ENCODE measurements at regions not wholly inside any gene's neighbourhood (a gene's known extent, or its start where the extent isn't known, plus 50 kb on each side); places are given as distances from the start of the nearest gene placed in this dataset.

GRCh38 chr9:90741036-90741435, 60.6 kb upstream of the SYK start:
- H3K36me3 Mint-ChIP-seq (ENCODE audit: low read depth), result no peaks in the 10 kb centered on the region
- no peak overlapping the region for H3K9ac ChIP-seq (ENCODE audit: extremely low read depth, low read length, poor library complexity, severe bottlenecking)
- H3K9me3 ChIP-seq (ENCODE audit: control insufficient read depth, low read length), result peaks cover 38% of the 10 kb centered on the region
- no peaks in the 10 kb centered on the region for H3K36me3 ChIP-seq (ENCODE audit: control insufficient read depth, insufficient read depth, low read length)
- no peak overlapping the region for H3K27ac Mint-ChIP-seq
- H3K4me1 Mint-ChIP-seq, result no peaks in the 10 kb centered on the region
- no peaks in the 10 kb centered on the region for H3K27me3 ChIP-seq (ENCODE audit: control insufficient read depth, insufficient read depth, low read length, poor library complexity, severe bottlenecking)
- H3K4me3 ChIP-seq (ENCODE audit: low read length), result no peak overlapping the region
- no peak for DNase-seq
- peaks cover 42% of the 10 kb centered on the region for H3K9me3 Mint-ChIP-seq
- H3K4me1 ChIP-seq (ENCODE audit: control insufficient read depth, insufficient read depth, low read length), result no peaks in the 10 kb centered on the region
- no peak overlapping the region for H3K4me3 Mint-ChIP-seq
- 91% methylated on average over 1 of the region's 1 CpG; no CpG with 5 or more reads in 1 of the 2 experiments for WGBS, 2 experiments (ENCODE audit: insufficient coverage in 1 of 2, insufficient read length in 1 of 2)
- no peak for TF ChIP-seq CTCF (conservative IDR thresholded peaks at IDR 0.05)
- H3K27me3 Mint-ChIP-seq (ENCODE audit: insufficient read depth), result peaks cover 3% of the 10 kb centered on the region
- H3K27ac ChIP-seq (ENCODE audit: low read depth, low read length), result no peak overlapping the region

GRCh38 chr9:90737742-90738141, 63.9 kb upstream of the SYK start:
- H3K9me3 ChIP-seq (ENCODE audit: control insufficient read depth, low read length), result peaks cover 38% of the 10 kb centered on the region
- no peak overlapping the region for H3K27ac ChIP-seq (ENCODE audit: low read depth, low read length)
- Mint-ChIP-seq H3K27me3 (ENCODE audit: insufficient read depth) (no peaks in the 10 kb centered on the region), H3K4me3 (no peak overlapping the region), H3K9me3 (peaks cover 42% of the 10 kb centered on the region), H3K4me1 (no peaks in the 10 kb centered on the region), H3K36me3 (ENCODE audit: low read depth) (no peaks in the 10 kb centered on the region), H3K27ac (no peak overlapping the region)
- 89 to 100% methylated on average over 1 of the region's 1 CpG for WGBS, 2 experiments (ENCODE audit: insufficient coverage in 1 of 2, insufficient read length in 1 of 2)
- H3K4me3 ChIP-seq (ENCODE audit: low read length), result no peak overlapping the region
- H3K36me3 ChIP-seq (ENCODE audit: control insufficient read depth, insufficient read depth, low read length), result no peaks in the 10 kb centered on the region
- H3K4me1 ChIP-seq (ENCODE audit: control insufficient read depth, insufficient read depth, low read length), result no peaks in the 10 kb centered on the region
- no peaks in the 10 kb centered on the region for H3K27me3 ChIP-seq (ENCODE audit: control insufficient read depth, insufficient read depth, low read length, poor library complexity, severe bottlenecking)
- TF ChIP-seq CTCF (conservative IDR thresholded peaks at IDR 0.05), result no peak
- no peak for DNase-seq
- H3K9ac ChIP-seq (ENCODE audit: extremely low read depth, low read length, poor library complexity, severe bottlenecking), result no peak overlapping the region

GRCh38 chr9:90735952-90736351, 65.7 kb upstream of the SYK start:
- no peaks in the 10 kb centered on the region for H3K27me3 ChIP-seq (ENCODE audit: control insufficient read depth, insufficient read depth, low read length, poor library complexity, severe bottlenecking)
- no peak overlapping the region for H3K4me3 Mint-ChIP-seq
- no peaks in the 10 kb centered on the region for H3K36me3 Mint-ChIP-seq (ENCODE audit: low read depth)
- no peak overlapping the region for H3K4me3 ChIP-seq (ENCODE audit: low read length)
- no peaks in the 10 kb centered on the region for H3K36me3 ChIP-seq (ENCODE audit: control insufficient read depth, insufficient read depth, low read length)
- WGBS, 2 experiments (ENCODE audit: insufficient coverage in 1 of 2, insufficient read length in 1 of 2), result 79 to 100% methylated on average over 1 of the region's 1 CpG
- no peaks in the 10 kb centered on the region for H3K27me3 Mint-ChIP-seq (ENCODE audit: insufficient read depth)
- H3K27ac Mint-ChIP-seq, result no peak overlapping the region
- peaks cover 38% of the 10 kb centered on the region for H3K9me3 Mint-ChIP-seq
- no peak overlapping the region for H3K9ac ChIP-seq (ENCODE audit: extremely low read depth, low read length, poor library complexity, severe bottlenecking)
- no peaks in the 10 kb centered on the region for H3K4me1 ChIP-seq (ENCODE audit: control insufficient read depth, insufficient read depth, low read length)
- TF ChIP-seq CTCF (conservative IDR thresholded peaks at IDR 0.05), result no peak
- DNase-seq, result no peak
- H3K27ac ChIP-seq (ENCODE audit: low read depth, low read length), result no peak overlapping the region
- no peaks in the 10 kb centered on the region for H3K4me1 Mint-ChIP-seq
- peaks cover 33% of the 10 kb centered on the region for H3K9me3 ChIP-seq (ENCODE audit: control insufficient read depth, low read length)

All from endodermal cell (in vitro differentiated cells).